ENCODE measurements at regions not wholly inside any gene's neighbourhood (a gene's known extent, or its start where the extent isn't known, plus 50 kb on each side); places are given as distances from the start of the nearest gene placed in this dataset.
A peak's percentile ranks its signal among the peaks of the same experiment; 100 is the strongest.
"Not testable (repeated sequence)": the region's sequence is repeated elsewhere in the genome, so short reads cannot be mapped to it uniquely, and the experiment has no call there.

DNA sequence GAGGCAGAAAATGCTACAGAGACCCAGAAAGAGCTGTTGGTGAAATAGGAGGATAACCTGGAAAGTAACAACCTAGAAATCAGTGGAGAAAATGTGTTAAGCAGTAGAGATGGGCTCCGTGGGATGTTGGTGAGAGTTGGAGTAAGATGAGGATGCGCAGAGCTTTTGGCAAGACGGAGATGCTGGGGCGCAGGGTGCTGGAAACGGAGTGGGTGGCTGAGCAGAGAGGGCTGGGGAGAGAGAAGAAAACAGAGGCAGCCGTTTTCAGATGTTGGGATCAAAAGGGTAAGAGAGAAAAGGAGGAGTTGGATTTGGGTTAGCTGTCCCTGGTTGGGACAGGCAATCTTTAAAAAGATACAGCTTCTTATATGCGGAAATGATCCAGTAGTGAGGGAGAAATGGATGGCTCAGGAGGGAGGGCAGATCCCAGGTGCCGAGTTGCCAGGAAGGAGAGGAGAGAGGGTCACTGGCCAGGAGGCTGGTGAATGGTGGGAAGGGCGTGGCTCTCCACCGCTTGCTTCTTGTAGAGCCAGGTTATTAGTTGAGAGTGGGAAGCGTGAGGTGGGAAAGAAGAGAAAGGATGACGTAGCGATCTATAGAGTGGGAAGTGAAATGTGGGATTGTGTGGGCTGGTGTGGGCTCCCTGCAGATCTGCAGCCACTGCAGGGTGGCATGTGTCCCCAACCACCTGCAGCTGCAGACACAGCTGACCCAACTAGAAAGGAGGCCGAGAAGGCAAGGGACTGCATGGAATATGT is 182.2 kb upstream of the SVIL start:
- POLR2A ChIA-PET: no interaction called here
- TF ChIP-seq, protein P1, sequence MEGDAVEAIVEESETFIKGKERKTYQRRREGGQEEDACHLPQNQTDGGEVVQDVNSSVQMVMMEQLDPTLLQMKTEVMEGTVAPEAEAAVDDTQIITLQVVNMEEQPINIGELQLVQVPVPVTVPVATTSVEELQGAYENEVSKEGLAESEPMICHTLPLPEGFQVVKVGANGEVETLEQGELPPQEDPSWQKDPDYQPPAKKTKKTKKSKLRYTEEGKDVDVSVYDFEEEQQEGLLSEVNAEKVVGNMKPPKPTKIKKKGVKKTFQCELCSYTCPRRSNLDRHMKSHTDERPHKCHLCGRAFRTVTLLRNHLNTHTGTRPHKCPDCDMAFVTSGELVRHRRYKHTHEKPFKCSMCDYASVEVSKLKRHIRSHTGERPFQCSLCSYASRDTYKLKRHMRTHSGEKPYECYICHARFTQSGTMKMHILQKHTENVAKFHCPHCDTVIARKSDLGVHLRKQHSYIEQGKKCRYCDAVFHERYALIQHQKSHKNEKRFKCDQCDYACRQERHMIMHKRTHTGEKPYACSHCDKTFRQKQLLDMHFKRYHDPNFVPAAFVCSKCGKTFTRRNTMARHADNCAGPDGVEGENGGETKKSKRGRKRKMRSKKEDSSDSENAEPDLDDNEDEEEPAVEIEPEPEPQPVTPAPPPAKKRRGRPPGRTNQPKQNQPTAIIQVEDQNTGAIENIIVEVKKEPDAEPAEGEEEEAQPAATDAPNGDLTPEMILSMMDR (IDR thresholded peaks at IDR 0.05; ENCODE audit: insufficient read depth, low read length, missing control alignments): no peak
- DNase-seq (ENCODE audit: low read depth, low spot score): no peak
- no peak overlapping the region for H3K4me3 ChIP-seq (ENCODE audit: low read depth, low read length)
- CTCF ChIA-PET: no interaction called here

GRCh38 chr10:29815572-29815971 is 180.8 kb upstream of the SVIL start:
- ChIA-PET POLR2A (interaction anchor here (0.7 kb wide), 1 partner anchor 112 kb away, joined by 3 read pairs; no protein-coding TSS in a partner anchor), CTCF (interaction anchor here (0.7 kb wide), 1 partner anchor 183 kb away, joined by 3 read pairs; no protein-coding TSS in a partner anchor)
- no peak overlapping the region for H3K4me3 ChIP-seq (ENCODE audit: low read depth, low read length)
- TF ChIP-seq, protein P1 (IDR thresholded peaks at IDR 0.05; ENCODE audit: insufficient read depth, low read length, missing control alignments): no peak
- no peak for DNase-seq (ENCODE audit: low read depth, low spot score)

- POLR2A ChIA-PET: interaction anchor here (0.8 to 1.1 kb wide), 2 partner anchors 37 to 152 kb away, joined by 3 read pairs; no protein-coding TSS in a partner anchor
- H3K4me3 ChIP-seq (ENCODE audit: low read depth, low read length): no peak overlapping the region
- CTCF ChIA-PET: interaction anchor here (1.2 kb wide), 1 partner anchor 14 kb away, joined by 3 read pairs; no protein-coding TSS in a partner anchor
- peak; percentile 91 for DNase-seq (ENCODE audit: low read depth, low spot score)
- TF ChIP-seq, protein P1 (IDR thresholded peaks at IDR 0.05; ENCODE audit: insufficient read depth, low read length, missing control alignments): no peak
These were observed 177.1 kb upstream of the SVIL start for GRCh38 chr10:29811751-29812427.

DNA sequence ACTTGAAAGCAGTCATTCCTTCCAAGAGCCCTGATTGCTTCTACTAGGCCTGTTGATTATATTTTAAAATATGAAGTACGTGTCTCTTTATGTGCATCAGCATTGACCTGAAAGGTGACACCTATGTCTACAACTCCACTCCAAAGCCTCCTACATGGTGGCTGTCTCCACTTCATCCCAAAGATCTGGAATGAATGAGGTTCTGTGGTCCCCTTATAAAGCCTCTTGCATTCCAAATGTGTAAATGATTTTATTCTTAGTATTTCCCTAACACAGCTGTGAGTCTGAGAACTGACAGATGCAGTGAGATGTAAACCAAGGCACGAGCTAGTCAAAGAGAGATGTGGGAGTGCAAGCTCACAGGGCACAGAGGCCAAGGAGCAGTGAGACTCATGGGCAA is 176.0 kb upstream of the SVIL start:
- ChIA-PET CTCF (interaction anchor here (1.2 kb wide), 1 partner anchor 13 kb away, joined by 3 read pairs; no protein-coding TSS in a partner anchor), POLR2A (no interaction called here)
- no peak for DNase-seq (ENCODE audit: low read depth, low spot score)
- TF ChIP-seq, protein P1 (IDR thresholded peaks at IDR 0.05; ENCODE audit: insufficient read depth, low read length, missing control alignments): no peak
- H3K4me3 ChIP-seq (ENCODE audit: low read depth, low read length): no peak overlapping the region

DNA sequence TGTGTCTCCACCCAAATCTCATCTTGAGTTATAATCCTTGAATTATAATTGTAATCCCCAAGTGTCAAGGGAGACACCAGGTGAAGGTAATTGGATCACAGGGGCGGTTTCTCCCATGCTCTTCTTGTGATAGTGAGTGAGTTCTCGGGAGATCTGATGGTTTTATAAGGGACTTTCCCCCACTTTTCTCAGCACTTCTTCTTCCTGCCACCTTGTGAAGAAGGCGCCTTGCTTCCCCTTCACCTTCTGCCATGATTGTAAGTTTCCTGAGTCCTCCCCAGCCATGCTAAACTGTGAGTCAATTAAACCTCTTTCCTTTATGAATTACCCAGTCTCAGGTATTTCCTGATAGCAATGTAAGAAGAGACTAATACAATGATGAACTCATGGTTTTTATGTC is 175.5 kb upstream of the SVIL start:
- POLR2A ChIA-PET; DNase-seq (ENCODE audit: low read depth, low spot score): not testable (repeated sequence)

DNA sequence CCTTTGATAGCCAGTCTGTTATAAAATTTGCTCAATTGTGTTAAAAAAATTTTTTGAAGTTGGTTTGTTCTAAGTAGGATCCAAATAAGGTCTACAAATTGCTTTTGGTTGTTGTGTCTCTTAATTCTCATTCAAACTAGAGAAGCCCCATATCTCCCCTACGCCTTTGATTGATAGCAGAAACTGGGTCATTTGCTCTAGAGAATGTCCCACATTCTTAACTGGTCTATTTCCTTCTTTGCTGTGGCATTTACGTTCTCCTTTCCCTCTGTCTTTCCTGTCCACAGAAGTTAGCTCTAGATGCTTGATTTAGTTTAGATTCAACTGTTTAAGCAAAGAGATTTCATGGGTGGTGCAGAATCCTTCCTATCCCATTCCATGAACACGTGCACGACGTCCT is 174.6 kb upstream of the SVIL start:
- CTCF ChIA-PET: interaction anchor here (2.0 kb wide), 1 partner anchor 15 kb away, joined by 4 read pairs; no protein-coding TSS in a partner anchor
- no peak overlapping the region for H3K4me3 ChIP-seq (ENCODE audit: low read depth, low read length)
- no peak for DNase-seq (ENCODE audit: low read depth, low spot score)
- TF ChIP-seq, protein P1 (IDR thresholded peaks at IDR 0.05; ENCODE audit: insufficient read depth, low read length, missing control alignments): no peak
- POLR2A ChIA-PET: no interaction called here

More for the DNA sequence above, 175.5 kb upstream of the SVIL start:
- CTCF ChIA-PET: interaction anchor here (2.0 kb wide), 1 partner anchor 14 kb away, joined by 4 read pairs; no protein-coding TSS in a partner anchor
- not testable (repeated sequence) for H3K4me3 ChIP-seq (ENCODE audit: low read depth, low read length)

Measured in AG04449 (cell line).